ENCODE measurements at regions not wholly inside any gene's neighbourhood (a gene's known extent, or its start where the extent isn't known, plus 50 kb on each side); places are given as distances from the start of the nearest gene placed in this dataset.
A peak's percentile ranks its signal among the peaks of the same experiment; 100 is the strongest.
"Not testable (repeated sequence)": the region's sequence is repeated elsewhere in the genome, so short reads cannot be mapped to it uniquely, and the experiment has no call there.

- ATAC-seq (ENCODE audit: low read depth) = no peak
- H3K27me3 Mint-ChIP-seq = no peaks in the 10 kb centered on the region
- H3K27ac Mint-ChIP-seq = no peak overlapping the region
- no peak for DNase-seq (ENCODE audit: low spot score in 2 of 2)
- peaks cover 15% of the 10 kb centered on the region for H3K4me1 Mint-ChIP-seq
- peaks cover 2% of the 10 kb centered on the region for H3K36me3 Mint-ChIP-seq
- peaks cover 3% of the 10 kb centered on the region for H3K9me3 Mint-ChIP-seq
- no peak overlapping the region for H3K4me3 Mint-ChIP-seq
Measured at GRCh38 chrX:120742946-120743665, 113.3 kb upstream of the C1GALT1C1 start.

DNA sequence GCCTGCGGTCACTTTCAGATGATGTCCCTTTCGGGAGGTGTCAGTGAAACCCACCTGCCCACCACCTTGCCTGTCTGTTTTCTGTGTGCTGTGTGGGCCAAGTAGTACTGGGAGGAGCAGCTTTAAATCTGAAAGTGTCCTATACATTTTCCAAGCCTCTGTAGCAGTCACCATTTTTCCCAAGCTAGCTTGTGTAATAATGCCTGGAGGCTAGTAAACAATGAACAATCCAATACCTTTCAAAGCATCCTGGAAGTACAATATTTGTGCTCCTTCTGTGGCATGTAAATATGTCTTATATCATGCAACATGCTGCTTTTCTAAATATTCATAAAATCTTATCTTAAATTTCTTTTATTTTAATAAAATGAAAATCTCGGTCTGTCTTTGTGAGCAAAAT lies 111.6 kb upstream of the C1GALT1C1 start:
- H3K4me1 Mint-ChIP-seq = peaks cover 13% of the 10 kb centered on the region
- H3K27me3 Mint-ChIP-seq = no peaks in the 10 kb centered on the region
- ATAC-seq (ENCODE audit: low read depth) (no peak), DNase-seq (ENCODE audit: low spot score in 2 of 2) (no peak)
- peaks cover 3% of the 10 kb centered on the region for H3K9me3 Mint-ChIP-seq
- no peak overlapping the region for H3K27ac Mint-ChIP-seq
- H3K4me3 Mint-ChIP-seq = no peak overlapping the region
- H3K36me3 Mint-ChIP-seq = peaks cover 2% of the 10 kb centered on the region

GRCh38 chrX:120740072-120740471 lies 110.2 kb upstream of the C1GALT1C1 start:
- ATAC-seq (ENCODE audit: low read depth) = no peak
- DNase-seq (ENCODE audit: low spot score in 2 of 2) = no peak
- no peak overlapping the region for H3K4me3 Mint-ChIP-seq
- H3K9me3 Mint-ChIP-seq = peaks cover 1% of the 10 kb centered on the region
- H3K27ac Mint-ChIP-seq = no peak overlapping the region
- peaks cover under 1% of the 10 kb centered on the region for H3K36me3 Mint-ChIP-seq
- peaks cover 9% of the 10 kb centered on the region for H3K4me1 Mint-ChIP-seq
- no peaks in the 10 kb centered on the region for H3K27me3 Mint-ChIP-seq

DNA sequence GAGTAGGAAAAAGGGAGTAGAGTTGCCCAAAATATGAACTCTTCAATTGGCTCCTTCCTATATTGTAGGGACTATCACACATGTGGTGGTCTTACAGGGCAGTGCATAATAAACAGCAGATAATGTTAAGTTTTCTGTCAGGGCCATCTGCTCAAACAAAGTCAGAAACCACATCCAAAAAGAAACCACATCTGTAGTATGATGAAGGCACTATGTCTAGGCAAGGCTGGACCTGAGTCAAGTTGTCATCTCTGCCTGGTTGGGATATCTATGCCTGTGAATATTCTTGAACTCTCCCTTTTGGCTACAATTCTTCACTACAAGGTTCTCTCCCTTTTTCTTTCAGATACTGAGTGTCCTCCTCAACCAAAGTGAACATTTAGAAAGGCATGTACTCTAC lies 109.4 kb upstream of the C1GALT1C1 start:
- Mint-ChIP-seq H3K4me1 (peaks cover 6% of the 10 kb centered on the region), H3K27me3 (no peaks in the 10 kb centered on the region), H3K9me3 (no peaks in the 10 kb centered on the region), H3K4me3 (no peak overlapping the region), H3K27ac (peak overlapping the region; percentile 59), H3K36me3 (no peaks in the 10 kb centered on the region)
- ATAC-seq (ENCODE audit: low read depth) = no peak
- no peak for DNase-seq (ENCODE audit: low spot score in 2 of 2)

GRCh38 chrX:120736989-120737388 lies 107.1 kb upstream of the C1GALT1C1 start:
- Mint-ChIP-seq H3K4me3 (no peak overlapping the region), H3K27me3 (no peaks in the 10 kb centered on the region), H3K9me3 (no peaks in the 10 kb centered on the region), H3K4me1 (peaks cover 6% of the 10 kb centered on the region), H3K36me3 (no peaks in the 10 kb centered on the region), H3K27ac (no peak overlapping the region)
- ATAC-seq (ENCODE audit: low read depth) (no peak), DNase-seq (ENCODE audit: low spot score in 2 of 2) (no peak)

DNA sequence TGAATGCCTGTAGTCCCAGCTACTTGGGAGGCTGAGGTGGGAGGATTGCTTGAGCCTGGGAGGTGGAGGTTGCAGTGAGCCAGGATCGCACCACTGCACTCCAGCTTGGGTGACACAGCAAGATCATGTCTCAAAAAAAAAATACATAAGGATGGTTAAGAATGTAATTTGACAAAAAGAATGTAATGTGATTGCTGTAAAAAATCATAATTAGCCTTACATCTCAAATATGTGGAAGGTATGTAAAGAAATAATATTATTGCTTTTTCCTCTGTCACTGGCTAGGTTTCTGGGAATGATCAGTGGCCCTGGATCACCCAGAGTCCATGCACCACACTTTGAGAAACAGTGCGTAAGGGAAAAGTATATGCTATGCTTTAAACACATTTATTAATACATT lies 106.1 kb upstream of the C1GALT1C1 start:
- DNase-seq (ENCODE audit: low spot score in 2 of 2) (no peak), ATAC-seq (ENCODE audit: low read depth) (no peak)
- Mint-ChIP-seq H3K4me3 (no peak overlapping the region), H3K36me3 (no peaks in the 10 kb centered on the region), H3K27me3 (no peaks in the 10 kb centered on the region), H3K4me1 (peaks cover 6% of the 10 kb centered on the region), H3K27ac (no peak overlapping the region), H3K9me3 (no peaks in the 10 kb centered on the region)

DNA sequence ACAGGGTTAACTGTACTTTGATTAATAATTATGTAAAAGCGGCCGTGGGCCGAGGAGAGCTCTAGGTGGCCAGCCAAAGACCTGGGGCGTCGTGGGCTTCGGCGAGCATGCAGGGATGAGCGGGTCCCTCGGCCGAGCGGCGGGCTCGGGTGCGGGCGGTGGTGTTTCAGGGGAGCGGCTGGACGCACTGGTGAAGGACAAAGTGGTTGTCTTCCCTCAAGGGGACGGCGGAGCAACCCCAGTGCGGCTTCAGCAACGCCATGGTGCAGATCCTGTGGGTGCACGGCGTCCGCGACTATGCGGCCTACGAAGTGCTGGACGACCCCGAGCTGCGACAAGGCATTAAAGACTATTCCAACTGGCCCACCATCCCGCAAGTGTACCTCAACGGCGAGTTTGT lies 103.0 kb upstream of the C1GALT1C1 start:
- no peak for DNase-seq (ENCODE audit: low spot score in 2 of 2)
- Mint-ChIP-seq H3K36me3 (no peaks in the 10 kb centered on the region), H3K4me3 (no peak overlapping the region), H3K27me3 (no peaks in the 10 kb centered on the region), H3K27ac (no peak overlapping the region), H3K4me1 (no peaks in the 10 kb centered on the region), H3K9me3 (no peaks in the 10 kb centered on the region)
- ATAC-seq (ENCODE audit: low read depth) = no peak

DNA sequence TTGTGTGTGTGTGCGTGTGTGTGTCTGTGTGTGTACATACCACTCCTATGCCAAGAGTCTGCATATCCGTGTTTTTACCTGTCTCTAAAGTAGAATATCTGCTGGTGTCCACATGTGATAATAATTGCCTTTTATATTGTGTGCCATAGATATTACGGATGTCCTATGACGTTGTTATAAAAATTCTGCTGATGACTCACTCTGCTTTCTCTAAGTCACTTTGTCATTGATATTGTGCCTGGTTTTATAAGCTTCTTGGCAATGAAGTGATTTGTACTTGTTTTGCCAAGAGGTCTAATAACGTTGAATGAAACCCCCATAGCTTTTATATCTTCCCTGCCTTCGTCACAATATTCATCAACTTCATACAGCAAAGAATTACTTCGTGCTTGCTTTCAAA lies 102.6 kb upstream of the C1GALT1C1 start:
- H3K9me3 Mint-ChIP-seq = no peaks in the 10 kb centered on the region
- DNase-seq (ENCODE audit: low spot score in 2 of 2) (no peak), ATAC-seq (ENCODE audit: low read depth) (no peak)
- no peaks in the 10 kb centered on the region for H3K36me3 Mint-ChIP-seq
- no peak overlapping the region for H3K27ac Mint-ChIP-seq
- no peaks in the 10 kb centered on the region for H3K27me3 Mint-ChIP-seq
- no peaks in the 10 kb centered on the region for H3K4me1 Mint-ChIP-seq
- H3K4me3 Mint-ChIP-seq = no peak overlapping the region

- ATAC-seq (ENCODE audit: low read depth) = no peak
- no peak for DNase-seq (ENCODE audit: low spot score in 2 of 2)
- Mint-ChIP-seq H3K4me3 (no peak overlapping the region), H3K9me3 (no peaks in the 10 kb centered on the region), H3K27me3 (no peaks in the 10 kb centered on the region), H3K36me3 (no peaks in the 10 kb centered on the region), H3K27ac (no peak overlapping the region), H3K4me1 (peaks cover 5% of the 10 kb centered on the region)
Measured at GRCh38 chrX:120731386-120731785, 101.5 kb upstream of the C1GALT1C1 start.

DNA sequence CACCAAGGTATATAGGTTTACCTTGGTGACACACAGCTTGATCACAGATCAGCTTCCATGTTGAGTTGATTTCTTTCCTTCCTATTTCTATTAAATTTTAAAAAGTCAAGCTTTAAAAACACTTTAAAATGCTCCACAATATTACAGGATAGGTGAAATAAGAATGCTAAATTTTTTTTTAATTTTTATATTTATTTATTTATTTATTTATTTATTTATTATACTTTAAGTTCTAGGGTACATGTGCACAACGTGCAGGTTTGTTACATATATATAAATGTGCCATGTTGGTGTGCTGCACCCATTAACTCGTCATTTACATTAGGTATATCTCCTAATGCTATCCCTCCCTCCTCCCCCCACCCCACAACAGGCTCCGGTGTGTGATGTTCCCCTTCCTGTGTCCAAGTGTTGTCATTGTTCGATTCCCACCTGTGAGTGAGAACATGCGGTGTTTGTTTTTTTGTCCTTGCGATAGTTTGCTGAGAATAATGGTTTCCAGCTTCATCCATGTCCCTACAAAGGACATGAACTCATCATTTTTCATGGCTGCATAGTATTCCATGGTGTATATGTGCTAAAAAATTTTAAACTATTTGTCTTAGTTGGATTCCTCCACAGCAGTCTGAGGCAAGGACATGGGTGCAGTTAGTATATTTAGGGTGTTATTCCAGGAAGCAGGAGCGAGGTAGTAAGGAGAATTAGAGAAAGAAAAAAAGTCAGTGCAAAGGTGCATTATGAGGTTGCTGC lies 99.8 kb upstream of the C1GALT1C1 start:
- DNase-seq (ENCODE audit: low spot score in 2 of 2); ATAC-seq (ENCODE audit: low read depth); H3K9me3 Mint-ChIP-seq; H3K27me3 Mint-ChIP-seq; H3K27ac Mint-ChIP-seq; H3K36me3 Mint-ChIP-seq; H3K4me3 Mint-ChIP-seq: not testable (repeated sequence)
- peaks cover 12% of the 10 kb centered on the region for H3K4me1 Mint-ChIP-seq

GRCh38 chrX:120727911-120728310 lies 98.1 kb upstream of the C1GALT1C1 start:
- no peak overlapping the region for H3K27ac Mint-ChIP-seq
- H3K36me3 Mint-ChIP-seq = no peaks in the 10 kb centered on the region
- peaks cover 12% of the 10 kb centered on the region for H3K4me1 Mint-ChIP-seq
- DNase-seq (ENCODE audit: low spot score in 2 of 2) = no peak
- H3K9me3 Mint-ChIP-seq = no peaks in the 10 kb centered on the region
- no peak for ATAC-seq (ENCODE audit: low read depth)
- H3K27me3 Mint-ChIP-seq = no peaks in the 10 kb centered on the region
- no peak overlapping the region for H3K4me3 Mint-ChIP-seq

DNA sequence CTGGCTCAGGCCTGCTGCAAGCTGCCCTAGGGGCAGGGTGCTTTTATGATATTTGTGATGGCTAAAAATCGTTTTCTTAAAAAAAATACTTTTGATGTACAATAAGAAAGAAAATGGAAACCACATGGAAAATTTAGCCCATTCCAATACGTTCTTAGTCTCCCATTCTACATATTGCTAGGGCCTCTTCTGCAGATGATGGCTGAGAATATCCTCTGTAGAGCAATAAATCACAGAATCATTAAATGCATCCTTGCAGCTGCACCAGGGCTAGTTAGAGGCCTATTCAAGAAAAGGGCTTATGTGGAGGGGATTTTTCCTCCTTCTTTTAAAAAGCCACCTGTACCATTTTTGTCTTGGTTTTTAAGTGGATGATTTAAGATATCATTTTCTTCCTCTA lies 97.6 kb upstream of the C1GALT1C1 start:
- Mint-ChIP-seq H3K4me1 (peaks cover 12% of the 10 kb centered on the region), H3K9me3 (no peaks in the 10 kb centered on the region), H3K27ac (no peak overlapping the region), H3K36me3 (no peaks in the 10 kb centered on the region), H3K4me3 (no peak overlapping the region), H3K27me3 (no peaks in the 10 kb centered on the region)
- ATAC-seq (ENCODE audit: low read depth) (no peak), DNase-seq (ENCODE audit: low spot score in 2 of 2) (no peak)

- H3K4me3 Mint-ChIP-seq = peak overlapping the region; percentile 35
- H3K36me3 Mint-ChIP-seq = no peaks in the 10 kb centered on the region
- H3K9me3 Mint-ChIP-seq = peaks cover 4% of the 10 kb centered on the region
- DNase-seq (ENCODE audit: low spot score in 2 of 2) (peak in 1 of 2 donors; percentile 16), ATAC-seq (ENCODE audit: low read depth) (peak; percentile 98)
- H3K27me3 Mint-ChIP-seq = no peaks in the 10 kb centered on the region
- H3K4me1 Mint-ChIP-seq = peaks cover 14% of the 10 kb centered on the region
- peak overlapping the region; percentile 81 for H3K27ac Mint-ChIP-seq
Measured at GRCh38 chrX:120726294-120726693, 96.4 kb upstream of the C1GALT1C1 start.

DNA sequence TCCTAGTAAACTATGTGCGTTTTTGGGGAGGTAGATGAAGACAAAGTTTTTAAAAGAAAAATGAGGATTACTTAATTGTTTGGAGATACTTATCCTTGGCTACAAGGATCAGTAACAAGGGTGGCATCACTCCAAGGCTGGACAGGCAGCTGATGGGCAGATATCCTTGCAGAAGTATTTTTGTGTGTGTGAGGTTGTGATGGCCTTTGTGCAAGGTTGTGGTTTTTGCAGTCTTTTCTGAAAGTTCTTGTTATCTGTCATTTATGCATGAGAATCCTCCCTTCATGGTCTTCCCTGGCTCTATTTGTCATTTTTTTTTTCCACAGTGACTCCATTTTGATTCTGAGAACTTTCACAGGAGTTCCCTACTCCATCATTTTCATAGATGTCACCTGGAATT lies 96.0 kb upstream of the C1GALT1C1 start:
- no peak for ATAC-seq (ENCODE audit: low read depth)

GRCh38 chrX:120719622-120720021 lies 89.8 kb upstream of the C1GALT1C1 start:
- no peak overlapping the region for H3K4me3 Mint-ChIP-seq
- no peaks in the 10 kb centered on the region for H3K27me3 Mint-ChIP-seq
- peaks cover 4% of the 10 kb centered on the region for H3K9me3 Mint-ChIP-seq
- H3K36me3 Mint-ChIP-seq = no peaks in the 10 kb centered on the region
- H3K27ac Mint-ChIP-seq = no peak overlapping the region
- peaks cover 2% of the 10 kb centered on the region for H3K4me1 Mint-ChIP-seq
- ATAC-seq (ENCODE audit: low read depth) = no peak
- DNase-seq (ENCODE audit: low spot score in 2 of 2) = no peak

More for the DNA sequence above, 96.0 kb upstream of the C1GALT1C1 start:
- Mint-ChIP-seq H3K9me3 (peaks cover 4% of the 10 kb centered on the region), H3K36me3 (no peaks in the 10 kb centered on the region), H3K4me1 (peaks cover 14% of the 10 kb centered on the region), H3K27ac (peak overlapping the region; percentile 81), H3K27me3 (no peaks in the 10 kb centered on the region), H3K4me3 (no peak overlapping the region)
- DNase-seq (ENCODE audit: low spot score in 2 of 2) = no peak

All from memory B cell (primary cell).